Astrocyte (in vitro differentiated cells and primary cell): ENCODE measurements at regions not wholly inside any gene's neighbourhood (a gene's known extent, or its start where the extent isn't known, plus 50 kb on each side); places are given as distances from the start of the nearest gene placed in this dataset.

Experiments used
- CTCF ChIP-seq: IDR thresholded peaks from 2 replicates; pipeline ENCODE4 v1.5.1; 2011; ENCODE audit warnings: low read depth, mild to moderate bottlenecking, inconsistent platforms, low read length, moderate library complexity; ENCODE audit not compliant: insufficient read depth
- EZH2 ChIP-seq: IDR thresholded peaks from 2 replicates; pipeline ENCODE4 v1.6.1; 2012; ENCODE audit warnings: mild to moderate bottlenecking, low read length, inconsistent platforms; ENCODE audit not compliant: insufficient read depth

- TF ChIP-seq CTCF (no peak), EZH2 (no peak)
These were observed 126.5 kb downstream of the GPAM start for GRCh38 chr10:112057072-112057471.
